Choroid plexus epithelial cell (primary cell): ENCODE measurements at regions not wholly inside any gene's neighbourhood (a gene's known extent, or its start where the extent isn't known, plus 50 kb on each side); places are given as distances from the start of the nearest gene placed in this dataset.

Experiments
- DNase-seq: peaks from one replicate; pipeline ENCODE4 v3.0.0-alpha.2; 2010; ENCODE audit warnings: low read depth
- H3K4me3 ChIP-seq: 2 replicates; pipeline ENCODE4 v1.5.1; 2011; ENCODE audit warnings: low read depth, mild to moderate bottlenecking, control low read depth, low read length, moderate library complexity
- TF ChIP-seq, protein P1 (sequence below): conservative IDR thresholded peaks from 2 replicates; pipeline ENCODE4 v1.5.1; 2011; ENCODE audit warnings: low read depth, mild to moderate bottlenecking, control low read depth, inconsistent platforms, low read length, moderate library complexity

DNA sequence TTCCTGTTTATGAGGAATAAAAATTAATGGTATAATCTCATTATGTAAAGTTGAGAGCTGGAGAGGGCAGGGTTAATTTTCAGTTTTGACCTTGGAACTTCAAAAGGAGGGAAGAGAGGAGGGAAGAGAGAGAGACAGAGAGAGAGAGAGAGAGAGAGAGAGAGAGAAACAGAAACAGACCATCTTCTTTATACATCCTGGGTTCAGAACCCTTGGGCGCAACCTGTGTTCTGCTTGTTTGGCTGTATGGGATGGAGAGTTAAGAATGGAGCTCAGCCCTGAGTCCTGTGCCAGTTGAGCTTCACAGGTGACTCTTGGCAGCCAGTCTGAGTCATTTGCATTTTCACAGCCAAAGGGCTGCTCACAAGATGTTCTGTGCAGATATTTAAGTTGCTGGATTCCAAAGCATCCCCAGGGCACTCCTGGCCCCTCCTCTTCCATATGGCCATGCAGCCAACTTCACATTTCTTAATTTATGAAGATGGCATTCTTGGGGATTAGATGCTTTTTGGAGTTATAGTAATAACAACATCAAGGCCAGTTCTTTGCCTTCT is 143.5 kb downstream of the CARTPT start:
- TF ChIP-seq, protein P1, sequence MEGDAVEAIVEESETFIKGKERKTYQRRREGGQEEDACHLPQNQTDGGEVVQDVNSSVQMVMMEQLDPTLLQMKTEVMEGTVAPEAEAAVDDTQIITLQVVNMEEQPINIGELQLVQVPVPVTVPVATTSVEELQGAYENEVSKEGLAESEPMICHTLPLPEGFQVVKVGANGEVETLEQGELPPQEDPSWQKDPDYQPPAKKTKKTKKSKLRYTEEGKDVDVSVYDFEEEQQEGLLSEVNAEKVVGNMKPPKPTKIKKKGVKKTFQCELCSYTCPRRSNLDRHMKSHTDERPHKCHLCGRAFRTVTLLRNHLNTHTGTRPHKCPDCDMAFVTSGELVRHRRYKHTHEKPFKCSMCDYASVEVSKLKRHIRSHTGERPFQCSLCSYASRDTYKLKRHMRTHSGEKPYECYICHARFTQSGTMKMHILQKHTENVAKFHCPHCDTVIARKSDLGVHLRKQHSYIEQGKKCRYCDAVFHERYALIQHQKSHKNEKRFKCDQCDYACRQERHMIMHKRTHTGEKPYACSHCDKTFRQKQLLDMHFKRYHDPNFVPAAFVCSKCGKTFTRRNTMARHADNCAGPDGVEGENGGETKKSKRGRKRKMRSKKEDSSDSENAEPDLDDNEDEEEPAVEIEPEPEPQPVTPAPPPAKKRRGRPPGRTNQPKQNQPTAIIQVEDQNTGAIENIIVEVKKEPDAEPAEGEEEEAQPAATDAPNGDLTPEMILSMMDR, result no peak
- no peak overlapping the region for H3K4me3 ChIP-seq
- DNase-seq, result no peak

DNA sequence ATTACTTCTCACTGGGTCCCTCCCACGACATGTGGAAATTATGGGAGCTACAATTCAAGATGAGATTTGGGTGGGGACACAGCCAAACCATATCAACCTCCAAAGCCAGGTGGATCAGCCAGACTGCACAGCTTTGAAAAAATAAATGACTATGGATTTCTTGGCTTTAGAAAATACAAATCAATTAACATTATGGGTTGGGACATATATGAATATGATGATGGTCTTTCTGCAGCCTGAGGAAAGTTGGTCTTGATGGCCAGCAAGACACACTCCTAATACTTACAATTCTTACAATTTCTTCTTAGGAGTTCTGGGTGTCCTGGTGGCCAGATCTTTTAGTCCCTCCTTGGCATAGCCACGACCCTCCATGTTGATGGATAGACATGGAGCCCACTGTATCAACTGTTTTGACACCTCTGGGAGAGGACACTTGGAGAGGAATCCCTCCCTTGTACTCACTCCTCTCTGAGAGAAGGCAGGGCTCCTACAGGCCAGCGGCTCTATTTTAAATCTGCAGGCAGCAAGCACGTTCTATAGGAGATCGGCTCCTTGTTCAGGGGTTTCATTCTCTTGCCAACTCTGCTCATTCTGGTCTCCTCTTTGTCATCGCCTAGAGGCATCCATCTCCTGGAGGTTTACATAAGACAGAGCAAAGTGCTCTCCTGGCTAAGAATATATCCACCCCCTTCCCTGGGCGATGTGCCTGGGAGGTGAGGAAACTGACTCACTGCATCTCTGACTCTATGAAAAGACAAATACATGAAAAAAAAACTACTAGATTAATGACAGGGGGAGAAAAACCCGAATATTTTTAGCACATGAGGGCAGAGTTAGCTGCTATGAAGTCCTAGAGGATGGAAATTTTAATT is 145.9 kb downstream of the CARTPT start:
- peak; percentile 53 for DNase-seq
- no peak overlapping the region for H3K4me3 ChIP-seq
- TF ChIP-seq, protein P1, result no peak

DNA sequence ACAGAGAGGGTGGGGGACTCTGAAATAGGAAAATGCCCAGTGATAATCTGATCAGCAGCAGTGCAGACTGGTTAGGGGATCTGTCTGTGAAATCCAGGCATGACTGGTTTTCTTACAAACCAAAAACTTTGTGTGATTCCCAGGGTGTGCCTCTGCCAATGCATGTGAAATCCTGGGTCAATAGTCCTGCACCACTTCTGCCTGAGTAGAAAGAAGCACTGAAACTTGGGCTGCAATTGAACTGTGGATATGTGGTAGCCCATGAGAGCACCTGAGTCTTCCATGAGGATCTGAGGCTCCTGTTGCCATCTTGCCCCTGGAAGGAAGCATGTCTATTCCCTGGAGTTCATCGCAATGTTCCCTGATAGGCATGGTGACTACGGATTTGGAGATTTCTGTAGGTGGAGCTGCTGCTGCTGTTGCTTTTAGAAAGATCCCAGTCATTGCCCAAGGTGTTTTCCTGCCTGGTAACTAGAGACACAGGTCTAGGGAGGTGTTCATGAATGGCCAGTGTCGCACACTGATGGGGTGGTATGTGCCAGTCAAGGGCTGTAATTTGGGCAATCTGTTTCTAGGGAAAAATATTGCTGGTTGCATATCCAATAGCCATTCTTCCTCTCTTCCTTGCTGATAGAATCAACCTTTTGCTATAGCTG is 146.7 kb downstream of the CARTPT start:
- no peak overlapping the region for H3K4me3 ChIP-seq
- TF ChIP-seq, protein P1, result no peak
- DNase-seq, result no peak

DNA sequence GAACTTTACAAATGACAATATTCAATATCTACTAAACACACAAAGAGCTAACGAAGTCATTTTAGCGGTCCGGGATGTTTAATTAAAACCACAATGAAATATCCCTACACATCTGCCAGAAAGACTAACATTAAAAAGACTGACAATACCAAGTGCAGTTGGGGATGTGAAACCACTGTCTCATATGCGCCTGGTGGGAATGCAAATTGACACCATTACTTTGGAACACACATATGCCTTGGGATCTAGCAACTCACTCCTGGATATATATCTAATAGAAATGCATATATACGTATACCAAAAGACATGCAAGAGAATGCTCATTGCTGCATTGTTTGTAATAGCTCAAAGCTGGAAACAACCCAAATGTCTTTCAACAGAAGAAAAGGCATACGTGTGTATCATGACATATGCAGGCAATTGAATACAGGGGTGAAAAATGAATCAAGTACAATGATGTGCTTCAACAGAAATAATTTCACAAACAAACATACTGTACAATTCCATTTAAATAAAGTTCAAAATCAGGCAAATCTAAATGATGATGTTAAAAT is 153.3 kb downstream of the CARTPT start:
- no peak overlapping the region for H3K4me3 ChIP-seq
- DNase-seq, result no peak
- TF ChIP-seq, protein P1, result no peak

DNA sequence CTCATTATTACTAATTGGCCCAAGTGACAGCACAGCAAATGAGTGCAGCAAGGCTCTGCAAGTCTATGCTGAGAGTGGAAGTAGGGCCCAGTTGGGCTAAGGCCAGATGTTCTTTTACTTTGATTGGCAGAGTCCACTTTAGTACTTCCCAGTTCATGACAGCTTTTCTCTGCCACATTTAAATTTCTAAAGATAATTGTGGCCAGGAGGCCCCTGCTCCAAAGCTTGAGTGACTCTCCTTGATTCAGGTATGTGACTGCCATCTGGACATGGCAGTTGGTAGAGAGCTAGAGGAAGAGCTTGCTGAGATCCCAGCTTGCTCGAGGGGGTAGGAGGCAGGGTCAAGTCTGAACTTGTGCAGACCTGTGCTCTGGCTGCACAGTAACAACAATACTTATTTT is 154.1 kb downstream of the CARTPT start:
- no peak for DNase-seq
- no peak overlapping the region for H3K4me3 ChIP-seq
- TF ChIP-seq, protein P1, result no peak

DNA sequence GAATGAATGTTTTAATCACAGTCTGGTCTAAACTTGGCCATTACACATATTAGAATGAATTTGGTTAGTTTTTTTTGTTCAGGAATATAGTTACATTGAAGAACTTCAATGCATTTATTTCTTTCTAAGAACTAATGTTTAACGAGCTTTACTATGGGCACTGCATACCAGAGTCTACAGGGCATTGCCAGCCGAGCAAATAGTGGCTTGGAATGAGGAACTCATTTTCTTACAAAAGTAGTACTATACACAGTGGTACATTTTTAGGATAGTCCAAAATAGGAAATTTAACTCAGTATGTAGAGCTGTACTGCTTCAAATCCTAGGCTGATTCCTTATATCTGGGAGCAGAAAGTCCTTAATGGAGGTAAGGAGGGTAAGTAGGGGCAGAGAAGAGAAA is 155.4 kb downstream of the CARTPT start:
- no peak for DNase-seq
- TF ChIP-seq, protein P1, result no peak
- H3K4me3 ChIP-seq, result no peak overlapping the region
